WTC11 (cell line): ENCODE measurements at regions not wholly inside any gene's neighbourhood (a gene's known extent, or its start where the extent isn't known, plus 50 kb on each side); places are given as distances from the start of the nearest gene placed in this dataset.

Source experiments
- CTCF ChIP-seq: fragments of 200-600 bp; IDR thresholded peaks from 2 replicates; pipeline ENCODE4 v1.8.0; 2022; ENCODE audit warnings: antibody characterized with exemption
- ESRRA ChIP-seq: sonication (generic); formaldehyde crosslinking; IDR thresholded peaks from 2 replicates; pipeline ENCODE4 v1.8.1; 2022; ENCODE audit warnings: mild to moderate bottlenecking, missing genetic modification reagents, borderline replicate concordance
- NR2C2 ChIP-seq: sonication (generic); formaldehyde crosslinking; IDR thresholded peaks from 2 replicates; pipeline ENCODE4 v1.8.0; 2022; ENCODE audit warnings: mild to moderate bottlenecking, missing genetic modification reagents
- PREB ChIP-seq: sonication (generic); formaldehyde crosslinking; IDR thresholded peaks from 2 replicates; pipeline ENCODE4 v1.8.1; 2022; ENCODE audit warnings: mild to moderate bottlenecking, missing genetic modification reagents, moderate library complexity, borderline replicate concordance
- ZNF532 ChIP-seq: fragments of 250-450 bp; sonication (Bioruptor Pico); IDR thresholded peaks from 2 replicates; pipeline ENCODE4 v1.9.0; 2021; ENCODE audit warnings: mild to moderate bottlenecking, borderline replicate concordance

- TF ChIP-seq CTCF (no peak), NR2C2 (no peak), ZNF532 (CRISPR knock-in tag) (no peak), PREB (CRISPR knock-in tag) (no peak), ESRRA (no peak)
Observed at GRCh38 chr2:191530618-191531017, 147.3 kb upstream of the NABP1 start.
